Endothelial cell of umbilical vein (primary cell): ENCODE measurements at regions not wholly inside any gene's neighbourhood (a gene's known extent, or its start where the extent isn't known, plus 50 kb on each side); places are given as distances from the start of the nearest gene placed in this dataset.

ENCODE experiments used
- BruUV-seq: library from RNA; stranded (reverse); fragments of 400-500 nt; replicated peaks from 2 replicates; lab custom pipeline; 2021; lab: Mats Ljungman, UMichigan
- CTCF ChIA-PET: fragments of 300-600, 350-600 bp; sonication (Branson Sonifier 250); formaldehyde crosslinking; loops from one replicate; lab custom pipeline; 2021; ENCODE audit warnings: antibody characterized with exemption, inconsistent platforms; lab: Charles Lee
- POLR2A ChIA-PET: fragments of 300-600, 350-600 bp; sonication (Branson Sonifier 250); formaldehyde crosslinking; loops from one replicate; lab custom pipeline; 2021; ENCODE audit warnings: antibody characterized with exemption, inconsistent platforms; lab: Charles Lee
- DNase-seq: peaks from one replicate; pipeline ENCODE4 v3.0.0-alpha.2; 2011; ENCODE audit warnings: low read depth, low spot score
- FAIRE-seq: peaks from 2 replicates; lab custom pipeline; 2011; peaks lifted over from hg19 to GRCh38; lab: Jason Lieb, UNC
- H2AFZ ChIP-seq: 2 replicates; pipeline ENCODE4 v1.6.0; 2012; ENCODE audit warnings: low read depth, low read length, control low read depth, inconsistent platforms
- H3K27ac ChIP-seq: 2 replicates; pipeline ENCODE4 v1.5.1; 2011; ENCODE audit warnings: low read depth, mild to moderate bottlenecking, control low read depth, low read length, moderate library complexity; ENCODE audit not compliant: insufficient read depth
- H3K27me3 ChIP-seq, 2 experiments: 2 replicates each; pipeline versions ENCODE4 v1.6.0 to v1.6.1; 2011; ENCODE audit warnings: low read length in 2 of 2, mixed read lengths in 1 of 2; ENCODE audit not compliant: control insufficient read depth in 2 of 2, insufficient read depth in 2 of 2
- H3K36me3 ChIP-seq, 2 experiments: 2 replicates in 1 of 2; 3 replicates in 1 of 2; pipeline ENCODE4 v1.5.1; 2011; ENCODE audit warnings: low read length in 2 of 2, mild to moderate bottlenecking in 1 of 2, moderate library complexity in 1 of 2; ENCODE audit not compliant: control insufficient read depth in 2 of 2, insufficient read depth in 2 of 2; ENCODE audit errors: extremely low read depth in 1 of 2
- H3K4me1 ChIP-seq: 3 replicates; pipeline ENCODE4 v1.5.1; 2011; ENCODE audit warnings: mild to moderate bottlenecking, low read length; ENCODE audit not compliant: control insufficient read depth, insufficient read depth; ENCODE audit errors: extremely low read depth
- H3K4me2 ChIP-seq: 2 replicates; pipeline ENCODE4 v1.6.1; 2011; ENCODE audit warnings: low read length, control low read depth, mixed read lengths; ENCODE audit not compliant: insufficient read depth
- H3K4me3 ChIP-seq, 3 experiments: fragments of 200-600 bp in 1 of 3; sonication (generic), shearing (Covaris generic) in 1 of 3; replicated peaks in 1 of 3; 2 replicates each; pipeline ENCODE4 v1.5.1; 2011 to 2016; ENCODE audit warnings: control low read depth in 3 of 3, low read length in 3 of 3, mild to moderate bottlenecking in 2 of 3, inconsistent platforms in 1 of 3, low read depth in 1 of 3, moderate library complexity in 1 of 3; ENCODE audit not compliant: insufficient read depth in 1 of 3
- H3K79me2 ChIP-seq: 2 replicates; pipeline ENCODE4 v1.6.0; 2012; ENCODE audit warnings: low read length, inconsistent platforms; ENCODE audit not compliant: control insufficient read depth, insufficient read depth
- H3K9ac ChIP-seq: replicated peaks from 2 replicates; pipeline ENCODE3; 2011; ENCODE audit warnings: low read length, control low read depth; ENCODE audit not compliant: insufficient read depth; ENCODE audit errors: extremely low read depth
- H3K9me1 ChIP-seq: replicated peaks from 3 replicates; pipeline ENCODE4 v1.6.0; 2011; ENCODE audit warnings: mild to moderate bottlenecking, low read length; ENCODE audit not compliant: control insufficient read depth, insufficient read depth; ENCODE audit errors: extremely low read depth
- H3K9me3 ChIP-seq: replicated peaks from 2 replicates; pipeline ENCODE4 v1.5.1; 2012; ENCODE audit warnings: low read length, inconsistent platforms; ENCODE audit not compliant: control insufficient read depth, insufficient read depth
- H4K20me1 ChIP-seq: replicated peaks from 2 replicates; pipeline ENCODE3; 2011; ENCODE audit warnings: mild to moderate bottlenecking, low read length; ENCODE audit not compliant: control insufficient read depth, insufficient read depth; ENCODE audit errors: extremely low read depth
- CTCF ChIP-seq, 2 donors: IDR thresholded peaks; 1 replicate in 1 of 2; 2 replicates in 1 of 2; pipeline ENCODE4 v1.5.1; 2011; ENCODE audit warnings: low read length in 2 of 2, mild to moderate bottlenecking in 2 of 2, moderate library complexity in 2 of 2, control low read depth in 1 of 2, inconsistent platforms in 1 of 2, low read depth in 1 of 2; ENCODE audit not compliant: insufficient read depth in 1 of 2; ENCODE audit errors: extremely low read depth in 1 of 2
- EZH2 ChIP-seq: IDR thresholded peaks from 2 replicates; pipeline ENCODE4 v1.6.1; 2012; ENCODE audit warnings: borderline replicate concordance, low read depth, mild to moderate bottlenecking, moderate library complexity, low read length, inconsistent platforms; ENCODE audit not compliant: severe bottlenecking
- FOS ChIP-seq: IDR thresholded peaks from 2 replicates; pipeline ENCODE4 v1.6.1; 2011; ENCODE audit warnings: mild to moderate bottlenecking, low read length, moderate library complexity, borderline replicate concordance; ENCODE audit not compliant: insufficient read depth
- GATA2 ChIP-seq: IDR thresholded peaks from 2 replicates; pipeline ENCODE4 v1.7.0; 2011; ENCODE audit warnings: low read depth, mild to moderate bottlenecking, moderate library complexity, mixed read lengths, low read length; ENCODE audit not compliant: insufficient read length, insufficient read depth
- JUN ChIP-seq: IDR thresholded peaks from 2 replicates; pipeline ENCODE4 v1.6.1; 2011; ENCODE audit warnings: borderline replicate concordance, low read depth; ENCODE audit not compliant: insufficient read length, insufficient read depth
- MAX ChIP-seq: IDR thresholded peaks from 2 replicates; pipeline ENCODE4 v1.6.1; 2011; ENCODE audit not compliant: insufficient read depth, insufficient read length
- MYC ChIP-seq: IDR thresholded peaks from one replicate; pipeline ENCODE4 v1.6.1; 2011; ENCODE audit warnings: mild to moderate bottlenecking, low read depth, low read length
- POLR2A ChIP-seq: IDR thresholded peaks from 2 replicates; pipeline ENCODE4 v1.6.1; 2012; ENCODE audit warnings: low read depth, mild to moderate bottlenecking, control low read depth, low read length
- POLR2AphosphoS5 ChIP-seq: IDR thresholded peaks from 2 replicates; pipeline ENCODE4 v1.6.1; 2012; ENCODE audit warnings: low read depth, mild to moderate bottlenecking, control low read depth, low read length, moderate library complexity; ENCODE audit not compliant: insufficient read depth
- dilution Hi-C: fragments of 300-500 bp; cut with MboI; formaldehyde crosslinking; loops from one replicate; pipeline ENCODE4 v1.15.0; 2019; ENCODE audit warnings: low sequenced_read_pairs; ENCODE audit not compliant: extremely low pct_ligation_motif_present
- intact Hi-C: fragments of 100-400 bp; cut with micrococcal nuclease; formaldehyde crosslinking; loops from one replicate; pipeline ENCODE4 v1.10.0; 2022

- peak in 1 of 2 donors; percentile 0 for TF ChIP-seq CTCF (IDR thresholded peaks at IDR 0.05; ENCODE audit: extremely low read depth in 1 of 2, insufficient read depth in 1 of 2, low read depth in 1 of 2, low read length in 2 of 2)
- TF ChIP-seq GATA2, result no peak
- no peak for TF ChIP-seq POLR2A
- FAIRE-seq (no peak), DNase-seq (no peak)
- Histone ChIP-seq H3K9me3 (no peaks in the 10 kb centered on the region), H3K4me3 (no peak overlapping the region), H3K27ac (no peak overlapping the region), H3K9me1 (no peaks in the 10 kb centered on the region), H3K9ac (no peak overlapping the region), H3K79me2 (no peaks in the 10 kb centered on the region), H4K20me1 (no peaks in the 10 kb centered on the region), H3K4me1 (no peaks in the 10 kb centered on the region), H3K4me2 (no peak overlapping the region), H2AFZ (no peak overlapping the region), H3K36me3 (no peaks in the 10 kb centered on the region), H3K27me3 (no peaks in the 10 kb centered on the region)
- intact Hi-C loops (no loop called here), dilution Hi-C loops (loop anchor here (25.0 kb wide), 1 partner anchor 90 kb away; the partner anchor contains the start of gene CNIH3)
- no TSS peak for BruUV-seq
- CTCF ChIA-PET, result interaction anchor here (1.7 to 1.9 kb wide), 2 partner anchors 122 to 400 kb away, joined by 4 to 5 read pairs; no protein-coding TSS in a partner anchor
- POLR2A ChIA-PET, result no interaction called here
These were observed 87.5 kb upstream of the WDR26 start for GRCh38 chr1:224521904-224522734.

DNA sequence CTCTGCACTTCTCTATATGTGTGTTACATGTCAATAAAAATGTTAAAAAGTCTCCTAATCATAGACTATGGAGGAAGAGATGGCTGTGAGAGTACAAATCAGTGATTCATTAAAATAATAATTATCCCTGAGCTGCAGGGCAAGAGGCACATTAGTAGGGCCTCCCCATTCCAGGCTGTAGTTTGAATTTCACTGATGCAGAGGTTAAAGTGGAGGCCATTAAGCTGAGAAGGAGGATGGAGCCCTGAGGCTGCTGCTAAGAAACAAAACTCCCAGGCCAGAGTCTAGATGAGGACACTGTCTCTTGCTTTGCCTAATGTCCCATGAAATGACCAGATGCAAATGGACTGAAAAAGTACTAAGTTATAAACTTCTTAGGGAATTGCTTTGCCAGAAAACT is 89.1 kb upstream of the WDR26 start:
- Histone ChIP-seq H3K27ac (no peak overlapping the region), H3K4me1 (peaks cover under 1% of the 10 kb centered on the region), H3K36me3 (no peaks in the 10 kb centered on the region), H4K20me1 (no peaks in the 10 kb centered on the region), H3K27me3 (no peaks in the 10 kb centered on the region), H3K9ac (no peak overlapping the region), H2AFZ (no peak overlapping the region), H3K79me2 (no peaks in the 10 kb centered on the region), H3K9me1 (no peaks in the 10 kb centered on the region), H3K4me2 (no peak overlapping the region), H3K9me3 (no peaks in the 10 kb centered on the region), H3K4me3 (no peak overlapping the region)
- no peak for DNase-seq
- no peak for TF ChIP-seq MAX
- no peak for TF ChIP-seq JUN
- no peak for TF ChIP-seq EZH2
- TF ChIP-seq POLR2AphosphoS5, result no peak
- TF ChIP-seq FOS, result no peak
- no peak for TF ChIP-seq CTCF (IDR thresholded peaks at IDR 0.05; ENCODE audit: extremely low read depth in 1 of 2, insufficient read depth in 1 of 2, low read depth in 1 of 2, low read length in 2 of 2)
- no peak for TF ChIP-seq GATA2
- TF ChIP-seq MYC, result no peak
- no peak for TF ChIP-seq POLR2A
- POLR2A ChIA-PET, result no interaction called here
- intact Hi-C loops, result no loop called here
- BruUV-seq, result no TSS peak
- dilution Hi-C loops, result loop anchor here (25.0 kb wide), 1 partner anchor 89 kb away; the partner anchor contains the start of gene CNIH3
- FAIRE-seq, result no peak
- CTCF ChIA-PET, result interaction anchor here (1.0 to 1.7 kb wide), 2 partner anchors 9 to 121 kb away, joined by 3 to 5 read pairs; no protein-coding TSS in a partner anchor
